HG03060 (cell line): ENCODE measurements at regions not wholly inside any gene's neighbourhood (a gene's known extent, or its start where the extent isn't known, plus 50 kb on each side); places are given as distances from the start of the nearest gene placed in this dataset.
"Not testable (repeated sequence)": the region's sequence is repeated elsewhere in the genome, so short reads cannot be mapped to it uniquely, and the experiment has no call there.

Experiments
- ATAC-seq: cut with Tn5 transposase; IDR thresholded peaks from one replicate; pipeline ENCODE4 v1.9.1; 2021; ENCODE audit warnings: low read depth, moderate number of reproducible peaks; ENCODE audit not compliant: unreplicated experiment

- ATAC-seq = no peak
These were observed 177.5 kb downstream of the NDFIP2 start for GRCh38 chr13:79658333-79658975.

DNA sequence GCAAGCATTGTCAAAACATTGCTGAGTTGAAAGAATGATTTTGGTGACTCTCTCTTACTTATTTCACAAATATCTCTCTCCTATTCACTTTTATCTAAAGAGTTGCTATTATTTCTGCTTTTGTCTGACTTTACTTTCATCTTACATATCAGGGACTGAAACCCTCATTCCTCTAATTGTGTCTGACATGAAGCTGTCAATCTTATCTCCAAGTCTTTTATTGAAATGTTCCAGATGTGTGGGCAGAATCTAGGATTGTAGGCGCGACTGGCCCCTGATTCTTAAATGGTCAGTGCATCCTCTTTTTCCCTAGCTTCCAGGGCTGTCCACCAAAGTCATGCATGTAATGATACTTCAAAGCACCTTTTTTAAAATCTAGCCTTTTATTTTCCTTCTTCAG, 174.6 kb downstream of the NDFIP2 start:
- no peak for ATAC-seq

DNA sequence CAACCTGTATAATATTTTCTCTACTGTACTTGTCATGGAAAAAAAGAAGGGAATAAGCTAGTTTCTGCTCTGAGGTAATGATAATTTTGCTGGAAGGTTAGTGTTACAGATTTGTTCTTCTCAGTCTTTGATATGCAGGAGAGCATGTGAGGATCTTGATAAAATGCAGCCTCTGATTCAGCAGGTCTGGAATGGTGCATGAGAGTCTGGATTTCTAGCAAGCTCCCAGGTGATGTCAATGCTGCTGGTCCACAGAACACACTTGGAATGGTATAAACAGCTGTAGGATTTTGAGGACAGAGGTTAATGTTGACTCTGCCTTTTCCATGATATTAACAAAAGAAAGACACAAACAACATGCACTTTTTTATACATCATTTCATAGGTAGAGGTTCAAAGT, 173.6 kb downstream of the NDFIP2 start:
- no peak for ATAC-seq

GRCh38 chr13:79650688-79651087, 169.7 kb downstream of the NDFIP2 start:
- no peak for ATAC-seq

DNA sequence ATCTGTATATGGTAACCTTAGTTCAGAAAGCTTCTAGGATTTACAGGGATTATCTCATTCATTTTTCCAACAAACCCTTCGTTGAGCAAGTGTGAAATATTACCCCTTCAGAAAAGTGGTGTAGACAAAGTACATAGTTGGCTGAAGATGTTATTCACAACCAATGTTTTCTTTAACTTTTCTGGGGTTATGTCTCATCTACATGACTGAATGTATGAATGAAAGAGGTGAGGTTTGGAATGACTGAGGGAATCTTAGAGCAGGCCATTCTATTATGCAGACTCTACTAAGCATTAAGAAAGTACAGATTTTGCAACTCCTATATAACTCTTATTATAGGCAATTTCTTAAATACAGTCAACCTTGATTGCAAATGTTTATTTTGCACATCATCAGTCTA, 167.2 kb downstream of the NDFIP2 start:
- no peak for ATAC-seq

DNA sequence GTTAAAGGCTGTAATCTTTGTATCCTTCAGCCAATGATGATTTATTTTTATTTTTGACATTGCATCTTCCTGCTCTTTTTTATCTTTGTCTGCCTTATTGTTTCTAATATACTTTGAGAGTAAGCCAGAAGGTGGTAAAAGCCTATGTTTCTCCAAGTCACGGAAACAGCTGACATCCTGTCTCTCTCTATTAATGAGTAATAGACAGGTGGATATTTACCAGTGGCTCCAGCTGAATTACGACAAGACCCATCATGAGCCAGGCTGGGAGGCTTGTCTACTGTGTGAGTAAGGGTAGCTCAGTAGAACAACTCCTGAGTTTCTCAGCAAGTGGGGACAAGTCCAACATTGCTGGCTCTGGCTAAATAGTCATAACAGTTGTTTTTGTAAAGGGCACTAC, 166.6 kb downstream of the NDFIP2 start:
- no peak for ATAC-seq

DNA sequence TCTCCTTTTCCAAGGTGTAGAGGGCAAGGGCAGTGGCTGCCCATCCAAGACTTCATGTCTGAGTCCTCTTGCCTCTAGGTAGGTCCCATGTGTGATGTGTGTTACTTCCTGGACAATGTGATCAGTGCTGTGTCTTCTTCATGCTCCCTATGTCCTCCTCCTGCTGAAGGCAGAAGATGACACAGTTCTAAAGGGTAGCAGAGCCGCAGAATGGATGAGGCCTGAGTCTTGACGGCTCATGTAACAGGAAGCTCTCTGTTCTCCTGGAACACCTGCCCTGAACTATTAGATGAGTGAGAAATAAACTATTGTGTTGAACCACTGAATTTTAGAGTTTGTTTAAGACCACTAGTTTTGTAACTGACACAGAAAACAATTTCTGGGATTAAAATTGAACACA, 165.9 kb downstream of the NDFIP2 start:
- no peak for ATAC-seq

- ATAC-seq = no peak
These were observed 164.6 kb downstream of the NDFIP2 start for GRCh38 chr13:79645569-79645968.

GRCh38 chr13:79642596-79642995, 161.6 kb downstream of the NDFIP2 start:
- ATAC-seq = no peak

DNA sequence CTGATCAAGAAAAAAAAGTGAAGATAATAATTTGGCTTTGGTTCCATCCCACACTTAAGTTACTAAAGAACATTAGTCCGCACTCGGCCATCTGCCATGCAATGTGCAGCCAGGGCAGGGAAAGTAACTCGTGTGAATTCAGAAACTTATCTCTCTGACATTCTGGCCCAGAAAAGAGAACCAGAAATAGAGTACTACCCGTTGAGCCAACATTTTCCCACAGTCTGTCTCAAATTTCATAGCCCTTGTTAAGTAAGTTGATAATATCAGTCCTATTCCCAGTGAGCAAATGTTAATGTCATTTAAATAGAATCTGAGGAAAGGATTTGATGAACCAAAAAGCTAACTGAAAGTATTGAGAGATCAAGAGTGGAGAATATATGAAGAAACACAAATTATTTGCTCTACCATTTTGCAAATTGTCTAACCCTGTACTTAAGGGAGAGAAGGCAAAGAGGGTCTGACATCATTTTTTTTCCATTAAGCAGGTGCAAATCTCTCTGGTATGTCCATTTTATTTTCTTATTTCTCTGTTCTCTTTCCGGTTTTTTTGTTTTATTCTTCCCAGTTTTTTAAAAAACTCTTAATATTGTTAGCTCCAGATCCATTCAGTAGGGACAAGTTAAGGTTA, 156.3 kb downstream of the NDFIP2 start:
- no peak for ATAC-seq

DNA sequence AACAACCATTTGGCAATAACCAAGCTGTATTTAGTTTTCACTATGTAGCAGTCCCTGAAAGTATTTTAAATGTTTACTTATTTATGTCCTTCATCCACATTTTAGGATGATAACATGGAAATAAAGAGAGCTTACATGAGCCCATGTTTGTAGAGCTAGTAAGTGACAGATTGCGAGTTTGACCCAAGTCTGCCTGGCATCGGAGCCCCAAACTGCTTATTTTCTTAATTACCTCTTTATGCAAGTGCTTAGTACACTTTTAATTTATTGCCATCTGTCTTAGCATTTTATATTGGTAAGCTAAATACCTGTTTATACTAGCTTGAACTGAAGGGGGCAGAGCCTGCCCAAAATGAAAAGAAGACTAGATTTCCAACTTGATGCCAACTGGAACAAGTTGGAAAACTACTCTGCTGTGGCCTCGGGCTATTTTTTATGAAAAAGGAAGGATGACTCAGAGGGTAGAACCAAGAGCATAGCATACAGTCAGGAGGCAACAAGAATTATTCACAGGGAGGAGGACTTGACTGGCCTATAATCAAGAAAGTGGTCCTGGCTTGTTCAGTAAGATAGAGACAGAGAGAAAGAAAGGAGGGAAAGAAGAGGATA, 150.2 kb downstream of the NDFIP2 start:
- ATAC-seq = no peak

- no peak for ATAC-seq
These were observed 147.5 kb downstream of the NDFIP2 start for GRCh38 chr13:79628463-79628862.

GRCh38 chr13:79626924-79627323, 146.0 kb downstream of the NDFIP2 start:
- ATAC-seq = no peak

GRCh38 chr13:79625517-79625916, 144.6 kb downstream of the NDFIP2 start:
- ATAC-seq = no peak

GRCh38 chr13:79621902-79622301, 140.9 kb downstream of the NDFIP2 start:
- ATAC-seq = no peak

GRCh38 chr13:79621449-79621848, 140.5 kb downstream of the NDFIP2 start:
- no peak for ATAC-seq

GRCh38 chr13:79614250-79614918, 133.4 kb downstream of the NDFIP2 start:
- no peak for ATAC-seq

- ATAC-seq = no peak
These were observed 131.6 kb downstream of the NDFIP2 start for GRCh38 chr13:79612604-79613003.

DNA sequence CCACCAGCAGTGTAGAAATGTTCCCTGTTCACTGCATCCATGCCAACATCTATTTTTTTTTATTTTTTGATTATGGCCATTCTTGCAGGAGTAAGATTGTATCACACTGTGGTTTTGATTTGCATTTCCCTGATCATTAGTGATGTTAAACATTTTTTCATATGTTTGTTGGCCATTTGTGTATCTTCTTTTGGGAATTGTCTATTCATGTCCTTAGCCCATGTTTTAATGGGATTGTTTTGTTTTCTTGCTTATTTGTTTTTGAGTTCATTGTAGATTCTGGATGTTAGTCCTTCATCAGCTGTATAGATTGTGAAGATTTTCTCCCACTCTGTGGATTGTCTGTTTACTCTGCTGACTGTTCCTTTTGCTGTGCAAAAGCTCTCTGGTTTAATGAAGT, 126.9 kb downstream of the NDFIP2 start:
- not testable (repeated sequence) for ATAC-seq
